ENCODE measurements at regions not wholly inside any gene's neighbourhood (a gene's known extent, or its start where the extent isn't known, plus 50 kb on each side); places are given as distances from the start of the nearest gene placed in this dataset.

DNA sequence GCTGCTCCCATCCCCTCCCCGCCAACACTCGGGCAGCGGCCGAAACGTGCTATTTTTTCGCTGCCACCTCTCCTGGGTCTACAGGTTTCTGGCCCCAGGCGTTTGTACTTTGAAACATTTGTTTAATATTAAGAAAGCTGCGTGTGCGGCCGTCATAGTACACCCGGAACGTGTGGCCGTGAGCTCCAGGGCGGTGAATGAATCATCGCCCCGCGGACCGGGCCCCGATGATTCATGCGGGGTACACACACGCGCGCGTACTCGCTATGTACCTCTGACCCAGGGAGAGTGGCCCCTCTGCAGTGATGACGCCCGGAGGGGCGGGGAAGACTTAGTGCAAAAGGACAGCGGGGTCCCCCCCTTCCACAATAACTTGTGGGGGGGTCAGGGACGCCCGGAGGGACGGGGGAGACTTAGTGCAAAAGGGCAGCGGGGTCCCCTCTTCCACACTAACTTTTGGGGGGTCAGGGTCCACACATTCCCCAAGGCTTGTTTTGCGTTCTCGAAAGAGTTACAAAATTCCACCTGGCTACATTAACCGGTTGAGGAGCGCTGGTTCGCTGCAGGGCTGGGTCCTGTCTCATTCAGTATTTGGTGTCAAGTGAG, 56.5 kb upstream of the PCGF5 start:
- TF ChIP-seq SUZ12 (IDR thresholded peaks at IDR 0.05), result no peak
- TF ChIP-seq ELF4 (IDR thresholded peaks at IDR 0.05), result no peak
- no peak for TF ChIP-seq ZNF384 (IDR thresholded peaks at IDR 0.05)
- no peak for TF ChIP-seq SP1 (IDR thresholded peaks at IDR 0.05)
- TF ChIP-seq BHLHE40 (IDR thresholded peaks at IDR 0.05; ENCODE audit: borderline replicate concordance), result no peak
- TF ChIP-seq FOXK2 (IDR thresholded peaks at IDR 0.05), result no peak
- TF ChIP-seq FOXM1 (IDR thresholded peaks at IDR 0.05; ENCODE audit: borderline replicate concordance), result no peak
- no peak for TF ChIP-seq NFRKB (IDR thresholded peaks at IDR 0.05)
- TF ChIP-seq, protein P1, sequence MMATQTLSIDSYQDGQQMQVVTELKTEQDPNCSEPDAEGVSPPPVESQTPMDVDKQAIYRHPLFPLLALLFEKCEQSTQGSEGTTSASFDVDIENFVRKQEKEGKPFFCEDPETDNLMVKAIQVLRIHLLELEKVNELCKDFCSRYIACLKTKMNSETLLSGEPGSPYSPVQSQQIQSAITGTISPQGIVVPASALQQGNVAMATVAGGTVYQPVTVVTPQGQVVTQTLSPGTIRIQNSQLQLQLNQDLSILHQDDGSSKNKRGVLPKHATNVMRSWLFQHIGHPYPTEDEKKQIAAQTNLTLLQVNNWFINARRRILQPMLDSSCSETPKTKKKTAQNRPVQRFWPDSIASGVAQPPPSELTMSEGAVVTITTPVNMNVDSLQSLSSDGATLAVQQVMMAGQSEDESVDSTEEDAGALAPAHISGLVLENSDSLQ (IDR thresholded peaks at IDR 0.05), result no peak
- TF ChIP-seq TARDBP (IDR thresholded peaks at IDR 0.05), result no peak
- no peak for TF ChIP-seq HDGF (IDR thresholded peaks at IDR 0.05; ENCODE audit: borderline replicate concordance)
- TF ChIP-seq FOXA1 (IDR thresholded peaks at IDR 0.05), result no peak
